Left lung (tissue), 4 donors: ENCODE measurements at regions not wholly inside any gene's neighbourhood (a gene's known extent, or its start where the extent isn't known, plus 50 kb on each side); places are given as distances from the start of the nearest gene placed in this dataset.

ENCODE experiments used
- ATAC-seq: fragments of 200-7000 bp; cut with Tn5 transposase; one replicate; pipeline ENCODE4 v1.9.1; 2020; ENCODE audit warnings: moderate library complexity
- DNase-seq, 4 donors: peaks; one replicate each; pipeline ENCODE4 v3.0.0-alpha.2; 2013 to 2020
- H3K27ac ChIP-seq, 2 donors: fragments of 200-600 bp; sonication (generic) in 1 of 2; one replicate each; pipeline versions ENCODE4 v1.5.0 to v1.8.0; 2020 to 2021
- H3K27me3 ChIP-seq, 2 donors: fragments of 200-600 bp; sonication (generic) in 1 of 2; one replicate each; pipeline versions ENCODE4 v1.5.0 to v1.8.0; 2020 to 2021
- H3K36me3 ChIP-seq, 2 donors: fragments of 200-600 bp; sonication (generic) in 1 of 2; one replicate each; pipeline versions ENCODE4 v1.5.0 to v1.8.0; 2020 to 2021
- H3K4me1 ChIP-seq, 2 donors: fragments of 200-600 bp; one replicate each; pipeline ENCODE4 v1.8.0; 2021
- H3K4me3 ChIP-seq, 2 donors: fragments of 200-600 bp; sonication (generic) in 1 of 2; one replicate each; pipeline versions ENCODE4 v1.5.0 to v1.8.0; 2020 to 2021; ENCODE audit warnings: mild to moderate bottlenecking in 1 of 2
- H3K9me3 ChIP-seq, 2 donors: fragments of 200-600 bp; sonication (generic) in 1 of 2; one replicate each; pipeline versions ENCODE4 v1.5.0 to v1.8.0; 2020 to 2021
- intact Hi-C, 2 donors: fragments of 100-400 bp; cut with DNase I; formaldehyde crosslinking; loops; one replicate each; pipeline versions ENCODE4 v1.11.2 to v1.14.2; 2022
- TF ChIP-seq, protein P1 (sequence below), 2 donors: fragments of 200-600 bp; sonication (generic) in 1 of 2; IDR thresholded peaks; one replicate each; pipeline versions ENCODE4 v1.5.0 to v1.8.0; 2021; ENCODE audit warnings: antibody characterized with exemption in 2 of 2
- donor health status: DM: no; HTN: yes; CAD: no.
- donor health status: DM: no; HTN: no; CAD: no.

DNA sequence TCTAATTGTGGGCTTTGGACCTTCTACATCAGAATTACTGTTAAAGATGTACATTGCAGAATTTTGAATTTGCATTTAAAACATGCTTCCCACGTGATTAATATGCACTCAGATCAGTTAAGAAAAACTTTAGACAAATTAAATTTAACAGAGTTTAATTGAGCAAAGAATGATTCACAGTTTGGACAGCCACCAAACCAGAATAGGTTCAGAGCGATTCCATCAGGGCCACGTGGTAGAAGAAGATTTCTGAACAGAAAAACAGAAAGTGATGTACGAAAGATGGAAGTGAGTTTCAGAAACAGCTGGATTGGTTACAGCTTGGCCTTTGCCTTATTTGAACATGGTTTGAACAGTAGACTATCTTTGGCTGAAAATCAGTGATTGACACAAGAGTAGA, 704.2 kb upstream of the MAP3K7 start:
- no peaks in the 10 kb centered on the region for H3K9me3 ChIP-seq
- ATAC-seq (no peak), DNase-seq (no peak)
- no peak overlapping the region for H3K27ac ChIP-seq
- intact Hi-C loops = no loop called here
- TF ChIP-seq, protein P1, sequence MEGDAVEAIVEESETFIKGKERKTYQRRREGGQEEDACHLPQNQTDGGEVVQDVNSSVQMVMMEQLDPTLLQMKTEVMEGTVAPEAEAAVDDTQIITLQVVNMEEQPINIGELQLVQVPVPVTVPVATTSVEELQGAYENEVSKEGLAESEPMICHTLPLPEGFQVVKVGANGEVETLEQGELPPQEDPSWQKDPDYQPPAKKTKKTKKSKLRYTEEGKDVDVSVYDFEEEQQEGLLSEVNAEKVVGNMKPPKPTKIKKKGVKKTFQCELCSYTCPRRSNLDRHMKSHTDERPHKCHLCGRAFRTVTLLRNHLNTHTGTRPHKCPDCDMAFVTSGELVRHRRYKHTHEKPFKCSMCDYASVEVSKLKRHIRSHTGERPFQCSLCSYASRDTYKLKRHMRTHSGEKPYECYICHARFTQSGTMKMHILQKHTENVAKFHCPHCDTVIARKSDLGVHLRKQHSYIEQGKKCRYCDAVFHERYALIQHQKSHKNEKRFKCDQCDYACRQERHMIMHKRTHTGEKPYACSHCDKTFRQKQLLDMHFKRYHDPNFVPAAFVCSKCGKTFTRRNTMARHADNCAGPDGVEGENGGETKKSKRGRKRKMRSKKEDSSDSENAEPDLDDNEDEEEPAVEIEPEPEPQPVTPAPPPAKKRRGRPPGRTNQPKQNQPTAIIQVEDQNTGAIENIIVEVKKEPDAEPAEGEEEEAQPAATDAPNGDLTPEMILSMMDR (IDR thresholded peaks at IDR 0.05) = no peak
- no peaks in the 10 kb centered on the region for H3K4me1 ChIP-seq
- H3K4me3 ChIP-seq = no peak overlapping the region
- no peaks in the 10 kb centered on the region for H3K36me3 ChIP-seq
- no peaks in the 10 kb centered on the region for H3K27me3 ChIP-seq

DNA sequence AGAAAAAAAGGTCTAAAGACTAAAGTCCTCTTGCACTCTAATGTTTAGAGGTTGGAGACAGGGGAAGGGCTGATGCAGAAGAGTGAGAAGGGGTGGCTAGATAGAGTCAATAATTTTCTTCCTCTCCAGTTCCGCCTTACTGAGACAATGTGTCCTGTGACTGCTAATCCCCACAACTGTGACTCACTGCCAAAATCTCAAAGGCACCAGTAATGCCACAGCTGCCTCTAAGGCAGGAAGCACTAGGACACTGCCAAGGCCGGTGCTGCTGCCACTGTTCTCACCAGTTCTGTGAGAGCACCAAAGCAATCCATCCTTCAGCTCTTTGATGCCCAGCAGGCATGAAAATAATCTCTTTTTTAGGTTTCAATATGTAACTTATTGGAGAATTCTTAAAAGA, 701.9 kb upstream of the MAP3K7 start:
- Histone ChIP-seq H3K9me3 (no peaks in the 10 kb centered on the region), H3K27me3 (no peaks in the 10 kb centered on the region), H3K4me1 (no peaks in the 10 kb centered on the region), H3K4me3 (no peak overlapping the region), H3K36me3 (no peaks in the 10 kb centered on the region), H3K27ac (no peak overlapping the region)
- TF ChIP-seq, protein P1 (IDR thresholded peaks at IDR 0.05) = no peak
- intact Hi-C loops = no loop called here
- ATAC-seq = no peak
- DNase-seq = no peak

DNA sequence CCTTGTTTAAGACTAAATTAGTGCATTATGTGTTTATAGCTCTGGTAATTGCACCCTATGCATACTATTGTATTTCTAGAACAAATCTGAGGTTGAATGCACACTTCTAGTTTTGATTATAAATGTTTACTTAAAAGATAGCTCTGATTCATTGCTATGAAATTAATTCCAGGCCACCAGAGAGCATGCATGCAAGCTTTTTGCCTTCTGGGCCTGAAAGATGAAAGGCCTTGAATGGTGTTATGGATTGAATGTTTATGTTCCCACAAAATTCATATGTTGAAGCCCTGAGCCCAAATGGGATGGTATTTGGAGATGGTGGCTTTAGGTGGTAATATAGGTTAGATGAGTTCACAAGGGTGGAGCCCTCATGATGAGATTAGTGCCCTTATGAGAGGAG, 695.0 kb upstream of the MAP3K7 start:
- Histone ChIP-seq H3K9me3 (no peaks in the 10 kb centered on the region), H3K36me3 (no peaks in the 10 kb centered on the region), H3K27me3 (no peaks in the 10 kb centered on the region), H3K4me1 (no peaks in the 10 kb centered on the region), H3K27ac (no peak overlapping the region), H3K4me3 (no peak overlapping the region)
- DNase-seq = no peak
- no peak for ATAC-seq
- TF ChIP-seq, protein P1 (IDR thresholded peaks at IDR 0.05) = no peak
- intact Hi-C loops = no loop called here

DNA sequence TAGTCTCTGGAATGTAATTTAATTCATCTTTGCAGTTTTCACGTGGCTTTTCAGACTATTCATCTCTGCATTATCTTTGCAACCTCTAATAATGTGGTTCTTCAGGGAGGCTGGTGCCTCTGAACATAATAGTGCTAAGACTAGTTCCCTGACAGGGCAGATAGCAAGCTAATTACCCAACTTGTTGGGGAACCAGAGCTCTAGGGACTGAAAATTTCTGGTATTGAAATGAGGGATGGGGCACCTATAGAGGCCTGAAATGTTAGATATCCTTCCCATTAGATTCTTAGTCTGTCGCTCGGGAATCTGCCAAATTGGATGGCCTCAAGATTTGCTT, 693.6 kb upstream of the MAP3K7 start:
- Histone ChIP-seq H3K27me3 (no peaks in the 10 kb centered on the region), H3K27ac (no peak overlapping the region), H3K4me3 (no peak overlapping the region), H3K36me3 (no peaks in the 10 kb centered on the region), H3K9me3 (no peaks in the 10 kb centered on the region), H3K4me1 (no peaks in the 10 kb centered on the region)
- TF ChIP-seq, protein P1 (IDR thresholded peaks at IDR 0.05) = no peak
- intact Hi-C loops = no loop called here
- ATAC-seq (no peak), DNase-seq (no peak)

DNA sequence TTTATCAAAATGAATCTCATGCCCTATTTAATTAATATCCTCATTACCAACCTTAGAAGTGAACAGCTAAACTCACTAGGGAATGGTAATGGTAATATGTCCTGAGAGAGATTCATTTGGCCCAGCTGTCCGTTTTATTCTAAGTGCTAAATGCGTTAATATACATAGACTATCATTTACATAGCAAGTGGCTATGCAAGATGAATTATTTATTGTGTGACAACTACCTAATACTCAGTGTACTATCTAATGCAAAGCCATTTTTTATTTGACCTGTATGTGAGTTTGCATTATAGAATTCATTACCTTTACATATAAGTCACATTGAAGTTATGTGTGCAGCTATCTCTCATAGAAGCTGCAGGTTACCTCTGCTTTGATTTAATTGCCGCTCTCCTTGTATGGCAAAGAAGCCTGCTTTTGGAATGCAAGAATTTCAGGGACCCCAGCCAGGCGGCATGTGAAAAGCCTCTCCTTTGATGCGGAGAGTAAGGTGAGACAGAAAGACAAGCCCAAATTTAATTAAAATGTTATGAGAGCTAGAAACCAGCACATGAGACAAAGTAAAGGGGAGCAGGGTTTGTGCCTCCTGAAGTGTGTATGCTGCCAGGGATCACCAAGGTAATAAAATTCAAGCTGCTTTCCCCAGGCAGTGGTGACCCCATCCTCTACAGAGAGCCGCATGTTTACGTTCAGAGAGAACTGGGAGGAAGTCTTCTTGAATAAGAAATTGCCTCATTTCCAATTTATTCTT, 693.0 kb upstream of the MAP3K7 start:
- TF ChIP-seq, protein P1 (IDR thresholded peaks at IDR 0.05) = no peak
- H3K4me1 ChIP-seq = no peaks in the 10 kb centered on the region
- H3K4me3 ChIP-seq = no peak overlapping the region
- DNase-seq (no peak), ATAC-seq (no peak)
- H3K27ac ChIP-seq = no peak overlapping the region
- no peaks in the 10 kb centered on the region for H3K27me3 ChIP-seq
- no peaks in the 10 kb centered on the region for H3K9me3 ChIP-seq
- no peaks in the 10 kb centered on the region for H3K36me3 ChIP-seq
- intact Hi-C loops = no loop called here
